ENCODE measurements at regions not wholly inside any gene's neighbourhood (a gene's known extent, or its start where the extent isn't known, plus 50 kb on each side); places are given as distances from the start of the nearest gene placed in this dataset.

- TF ChIP-seq CTCF (IDR thresholded peaks at IDR 0.05; ENCODE audit: low read depth, low read length): no peak
- no peak for TF ChIP-seq EZH2phosphoT487 (IDR thresholded peaks at IDR 0.05; ENCODE audit: low read depth)
Measured at GRCh38 chr15:95032156-95032555, 800.8 kb downstream of the MCTP2 start.

All from OCI-LY3 (cell line).